ENCODE measurements at regions not wholly inside any gene's neighbourhood (a gene's known extent, or its start where the extent isn't known, plus 50 kb on each side); places are given as distances from the start of the nearest gene placed in this dataset.

- no peak overlapping the region for H3K27ac ChIP-seq (ENCODE audit: low read depth in 1 of 2, low read length in 2 of 2)
- H3K9me3 ChIP-seq (ENCODE audit: control insufficient read depth in 4 of 4, low read length in 3 of 4) = no peaks in the 10 kb centered on the region
- no peaks in the 10 kb centered on the region for H3K36me3 ChIP-seq (ENCODE audit: control insufficient read depth in 4 of 4, insufficient read depth in 3 of 4, low read depth in 1 of 4, low read length in 3 of 4)
- no peak for TF ChIP-seq REST (IDR thresholded peaks at IDR 0.05)
- TF ChIP-seq ZBTB33 (IDR thresholded peaks at IDR 0.05) = no peak
- no peak for TF ChIP-seq HNF4A (conservative IDR thresholded peaks at IDR 0.05)
- TF ChIP-seq RXRA (IDR thresholded peaks at IDR 0.05) = no peak
- no peak for TF ChIP-seq FOXA1 (IDR thresholded peaks at IDR 0.05)
- TF ChIP-seq SP1 (IDR thresholded peaks at IDR 0.05) = no peak
- TF ChIP-seq JUND (IDR thresholded peaks at IDR 0.05) = no peak
- no peak for TF ChIP-seq GABPA (IDR thresholded peaks at IDR 0.05 in 1 of 2, conservative IDR thresholded peaks at IDR 0.05 in 1 of 2)
- no peak for TF ChIP-seq FOXA2 (IDR thresholded peaks at IDR 0.05)
- TF ChIP-seq EGR1 (IDR thresholded peaks at IDR 0.05; ENCODE audit: low read depth in 2 of 2) = no peak
- no peak for TF ChIP-seq CTCF (IDR thresholded peaks at IDR 0.05; ENCODE audit: low read depth, low read length, missing input control)
- TF ChIP-seq YY1 (IDR thresholded peaks at IDR 0.05) = no peak
- no peak for TF ChIP-seq TAF1 (conservative IDR thresholded peaks at IDR 0.05)
- 99% methylated on average over 4 of the region's 4 CpGs for WGBS
- no peak overlapping the region for H3K9ac ChIP-seq (ENCODE audit: low read depth in 1 of 2, low read length in 2 of 2)
- H3K4me1 ChIP-seq (ENCODE audit: control insufficient read depth in 4 of 4, insufficient read depth in 4 of 4, low read length in 3 of 4) = peaks cover 13 to 24% (median 19%) of the 10 kb centered on the region in 4 donors
- no peak for DNase-seq (ENCODE audit: low spot score)
- no peak overlapping the region for H3K4me3 ChIP-seq (ENCODE audit: low read depth in 1 of 3, low read length in 3 of 3)
- no peaks in the 10 kb centered on the region for H3K27me3 ChIP-seq (ENCODE audit: control insufficient read depth in 4 of 4, insufficient read depth in 4 of 4, low read length in 3 of 4)
Measured at GRCh38 chr5:61737964-61738340, 405.9 kb downstream of the ZSWIM6 start.

GRCh38 chr5:61738446-61738845 is 406.4 kb downstream of the ZSWIM6 start:
- peaks cover 13 to 24% (median 19%) of the 10 kb centered on the region in 4 donors for H3K4me1 ChIP-seq (ENCODE audit: control insufficient read depth in 4 of 4, insufficient read depth in 4 of 4, low read length in 3 of 4)
- H3K36me3 ChIP-seq (ENCODE audit: control insufficient read depth in 4 of 4, insufficient read depth in 3 of 4, low read depth in 1 of 4, low read length in 3 of 4) = no peaks in the 10 kb centered on the region
- WGBS = 94% methylated on average over 3 of the region's 3 CpGs
- no peak for DNase-seq (ENCODE audit: low spot score)
- no peaks in the 10 kb centered on the region for H3K27me3 ChIP-seq (ENCODE audit: control insufficient read depth in 4 of 4, insufficient read depth in 4 of 4, low read length in 3 of 4)
- TF ChIP-seq YY1 (IDR thresholded peaks at IDR 0.05) = no peak
- TF ChIP-seq ATF3 (IDR thresholded peaks at IDR 0.05) = no peak
- H3K4me3 ChIP-seq (ENCODE audit: low read depth in 1 of 3, low read length in 3 of 3) = no peak overlapping the region
- no peak overlapping the region for H3K27ac ChIP-seq (ENCODE audit: low read depth in 1 of 2, low read length in 2 of 2)
- H3K9ac ChIP-seq (ENCODE audit: low read depth in 1 of 2, low read length in 2 of 2) = no peak overlapping the region
- no peaks in the 10 kb centered on the region for H3K9me3 ChIP-seq (ENCODE audit: control insufficient read depth in 4 of 4, low read length in 3 of 4)
